ENCODE measurements at regions not wholly inside any gene's neighbourhood (a gene's known extent, or its start where the extent isn't known, plus 50 kb on each side); places are given as distances from the start of the nearest gene placed in this dataset.
A peak's percentile ranks its signal among the peaks of the same experiment; 100 is the strongest.

- peak; percentile 55; the same call in 1 of the 2 replicates for TF ChIP-seq CTCF (IDR thresholded peaks at IDR 0.05)
- H3K27me3 Mint-ChIP-seq (ENCODE audit: insufficient read depth), result peaks cover 23% of the 10 kb centered on the region
- H3K4me3 Mint-ChIP-seq, result no peak overlapping the region
- DNase-seq, result no peak
- no peaks in the 10 kb centered on the region for H3K9me3 Mint-ChIP-seq
- H3K36me3 Mint-ChIP-seq (ENCODE audit: low read depth), result no peaks in the 10 kb centered on the region
- 0 out of 2 replicates have a peak, but pooled peaks cover 7% of the 10 kb centered on the region for H3K4me1 Mint-ChIP-seq (ENCODE audit: low read depth)
- no peak overlapping the region for H3K27ac Mint-ChIP-seq
Observed at GRCh38 chr13:110813646-110814624, 100.4 kb downstream of the ING1 start.

- Mint-ChIP-seq H3K4me1 (ENCODE audit: low read depth) (peaks cover 14% of the 10 kb centered on the region), H3K36me3 (ENCODE audit: low read depth) (no peaks in the 10 kb centered on the region), H3K27me3 (ENCODE audit: insufficient read depth) (peaks cover 18% of the 10 kb centered on the region), H3K27ac (no peak overlapping the region), H3K4me3 (no peak overlapping the region), H3K9me3 (no peaks in the 10 kb centered on the region)
- DNase-seq, result no peak
- no peak for TF ChIP-seq CTCF (IDR thresholded peaks at IDR 0.05)
Observed at GRCh38 chr13:110815471-110816204, 99.2 kb downstream of the ANKRD10 start.

GRCh38 chr13:110816500-110816899, 98.4 kb downstream of the ANKRD10 start:
- TF ChIP-seq CTCF (IDR thresholded peaks at IDR 0.05), result no peak
- Mint-ChIP-seq H3K27me3 (ENCODE audit: insufficient read depth) (peaks cover 9% of the 10 kb centered on the region), H3K27ac (no peak overlapping the region), H3K4me3 (no peak overlapping the region), H3K4me1 (ENCODE audit: low read depth) (peaks cover 7% of the 10 kb centered on the region), H3K36me3 (ENCODE audit: low read depth) (no peaks in the 10 kb centered on the region), H3K9me3 (no peaks in the 10 kb centered on the region)
- DNase-seq, result no peak

- Mint-ChIP-seq H3K27me3 (ENCODE audit: insufficient read depth) (peaks cover 4% of the 10 kb centered on the region), H3K4me3 (no peak overlapping the region)
- TF ChIP-seq CTCF (IDR thresholded peaks at IDR 0.05), result no peak
Observed at GRCh38 chr13:110817143-110817542, 97.7 kb downstream of the ANKRD10 start.

GRCh38 chr13:110818747-110819146, 96.1 kb downstream of the ANKRD10 start:
- Mint-ChIP-seq H3K4me3 (no peak overlapping the region), H3K4me1 (ENCODE audit: low read depth) (peaks cover 7% of the 10 kb centered on the region), H3K27me3 (ENCODE audit: insufficient read depth) (peaks cover 7% of the 10 kb centered on the region), H3K27ac (no peak overlapping the region), H3K9me3 (no peaks in the 10 kb centered on the region), H3K36me3 (ENCODE audit: low read depth) (no peaks in the 10 kb centered on the region)
- DNase-seq, result no peak
- no peak for TF ChIP-seq CTCF (IDR thresholded peaks at IDR 0.05)

More at GRCh38 chr13:110817143-110817542, 97.7 kb downstream of the ANKRD10 start:
- DNase-seq, result no peak
- H3K9me3 Mint-ChIP-seq, result no peaks in the 10 kb centered on the region
- no peak overlapping the region for H3K27ac Mint-ChIP-seq
- no peaks in the 10 kb centered on the region for H3K36me3 Mint-ChIP-seq (ENCODE audit: low read depth)
- H3K4me1 Mint-ChIP-seq (ENCODE audit: low read depth), result peaks cover 7% of the 10 kb centered on the region
